LNCaP clone FGC (cell line): ENCODE measurements at regions not wholly inside any gene's neighbourhood (a gene's known extent, or its start where the extent isn't known, plus 50 kb on each side); places are given as distances from the start of the nearest gene placed in this dataset.

Experiments used
- DNase-seq: peaks from one replicate; pipeline ENCODE4 v3.0.0-alpha.2; 2011; ENCODE audit warnings: low read depth
- H3K4me3 ChIP-seq: 2 replicates; pipeline ENCODE4 v1.5.1; 2011; ENCODE audit warnings: mild to moderate bottlenecking, low read depth, low read length, control low read depth
- TF ChIP-seq, protein P1 (sequence below): IDR thresholded peaks from 2 replicates; pipeline ENCODE4 v1.5.1; 2012; ENCODE audit warnings: mild to moderate bottlenecking; ENCODE audit not compliant: control insufficient read depth, insufficient read depth; ENCODE audit errors: extremely low read depth

DNA sequence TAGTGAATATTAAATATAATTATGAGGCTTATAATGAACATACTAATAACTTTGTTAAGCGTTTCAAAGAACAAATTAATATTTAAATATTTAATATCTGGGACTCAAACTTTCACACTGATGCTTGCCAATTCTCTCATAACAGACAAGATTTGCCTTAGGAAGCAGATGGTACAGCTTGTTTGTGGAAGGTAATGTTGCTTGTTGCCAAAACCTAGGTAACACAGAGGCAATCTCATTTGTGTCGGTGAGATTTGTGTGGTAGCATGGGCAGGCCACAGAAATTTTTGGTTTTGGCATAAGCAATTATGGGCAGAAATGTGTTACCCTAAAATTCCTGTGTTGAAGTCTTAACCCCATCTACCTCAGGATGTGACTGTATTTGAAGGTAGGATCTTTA, 114.9 kb upstream of the AFF2 start:
- DNase-seq: no peak
- TF ChIP-seq, protein P1, sequence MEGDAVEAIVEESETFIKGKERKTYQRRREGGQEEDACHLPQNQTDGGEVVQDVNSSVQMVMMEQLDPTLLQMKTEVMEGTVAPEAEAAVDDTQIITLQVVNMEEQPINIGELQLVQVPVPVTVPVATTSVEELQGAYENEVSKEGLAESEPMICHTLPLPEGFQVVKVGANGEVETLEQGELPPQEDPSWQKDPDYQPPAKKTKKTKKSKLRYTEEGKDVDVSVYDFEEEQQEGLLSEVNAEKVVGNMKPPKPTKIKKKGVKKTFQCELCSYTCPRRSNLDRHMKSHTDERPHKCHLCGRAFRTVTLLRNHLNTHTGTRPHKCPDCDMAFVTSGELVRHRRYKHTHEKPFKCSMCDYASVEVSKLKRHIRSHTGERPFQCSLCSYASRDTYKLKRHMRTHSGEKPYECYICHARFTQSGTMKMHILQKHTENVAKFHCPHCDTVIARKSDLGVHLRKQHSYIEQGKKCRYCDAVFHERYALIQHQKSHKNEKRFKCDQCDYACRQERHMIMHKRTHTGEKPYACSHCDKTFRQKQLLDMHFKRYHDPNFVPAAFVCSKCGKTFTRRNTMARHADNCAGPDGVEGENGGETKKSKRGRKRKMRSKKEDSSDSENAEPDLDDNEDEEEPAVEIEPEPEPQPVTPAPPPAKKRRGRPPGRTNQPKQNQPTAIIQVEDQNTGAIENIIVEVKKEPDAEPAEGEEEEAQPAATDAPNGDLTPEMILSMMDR: no peak
- H3K4me3 ChIP-seq: no peak overlapping the region

DNA sequence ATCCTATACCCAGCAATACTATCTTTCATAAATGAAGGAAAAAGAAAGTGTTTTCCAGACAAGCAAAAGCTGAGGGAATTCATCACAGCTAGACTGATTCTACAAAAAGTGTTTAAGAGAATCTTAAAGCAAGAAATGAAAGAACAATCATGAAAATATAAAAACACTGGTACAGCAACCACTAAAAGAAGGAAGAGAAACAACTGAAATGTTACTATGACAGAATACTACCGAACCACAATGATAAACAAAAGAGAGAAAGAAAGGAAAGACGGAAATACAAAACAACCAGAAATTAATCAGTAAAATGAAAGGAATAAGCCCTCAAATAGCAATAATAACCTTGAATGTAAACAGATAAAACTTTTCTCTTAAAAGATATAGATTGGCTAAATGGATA, 110.8 kb upstream of the AFF2 start:
- no peak for DNase-seq
- TF ChIP-seq, protein P1: no peak
- no peak overlapping the region for H3K4me3 ChIP-seq

DNA sequence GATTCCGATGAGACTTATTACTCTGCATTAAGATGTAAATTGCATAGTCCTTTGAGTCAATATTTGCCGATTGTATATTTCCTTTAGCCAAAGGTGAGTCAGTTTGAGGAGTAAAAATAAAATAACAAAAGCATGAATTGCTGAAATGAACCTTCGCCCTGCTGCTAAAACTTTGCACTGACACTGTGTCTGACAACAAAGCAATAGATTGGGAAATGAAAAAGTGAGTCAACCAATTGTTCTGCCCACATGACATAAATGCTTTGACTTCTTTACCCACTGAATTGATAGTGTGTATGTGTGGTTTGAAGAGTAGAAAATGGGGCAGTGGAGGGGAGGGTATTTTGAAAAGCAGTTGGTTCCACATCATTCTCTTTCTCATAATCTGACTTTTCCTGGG, 88.4 kb upstream of the AFF2 start:
- DNase-seq: no peak
- H3K4me3 ChIP-seq: no peak overlapping the region
- TF ChIP-seq, protein P1: no peak

DNA sequence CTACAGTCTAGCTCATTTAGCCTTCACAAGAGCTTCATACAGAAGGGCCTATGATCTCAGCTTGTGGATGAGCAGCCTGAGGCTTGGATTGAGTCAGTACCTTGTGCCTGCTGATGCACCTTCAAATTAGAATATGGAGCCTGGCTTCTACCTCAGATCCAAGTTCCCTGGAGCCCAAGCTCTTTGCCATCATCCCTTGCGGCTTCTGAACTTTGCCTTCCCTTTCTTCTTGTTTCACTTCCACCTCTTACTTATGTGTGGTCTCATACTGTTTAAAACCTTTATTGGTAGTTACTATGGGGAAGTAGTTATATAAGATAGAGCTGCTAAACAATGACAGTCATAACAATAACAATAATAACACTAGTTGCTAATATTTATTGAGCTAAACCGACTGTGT, 84.3 kb upstream of the AFF2 start:
- TF ChIP-seq, protein P1: no peak
- no peak for DNase-seq
- no peak overlapping the region for H3K4me3 ChIP-seq

DNA sequence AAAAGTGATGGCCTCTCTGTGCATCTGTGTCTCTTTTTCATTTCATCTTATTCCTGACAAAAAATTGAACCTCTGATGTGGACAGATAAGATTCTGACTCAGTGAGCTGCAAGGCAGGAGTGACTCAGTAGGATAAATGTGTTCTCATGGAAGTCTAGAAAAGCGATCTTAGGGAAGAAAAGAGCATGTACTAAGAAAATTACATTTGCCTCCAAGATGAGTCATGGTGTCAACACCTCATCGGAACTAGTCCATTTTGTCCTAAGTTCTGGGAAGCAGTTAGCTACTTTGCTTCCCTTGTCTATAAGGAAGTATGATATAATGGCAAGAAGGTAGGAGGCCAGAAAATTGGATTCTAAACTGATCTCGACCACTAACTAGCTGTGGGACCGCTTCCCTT, 83.5 kb upstream of the AFF2 start:
- no peak overlapping the region for H3K4me3 ChIP-seq
- TF ChIP-seq, protein P1: no peak
- no peak for DNase-seq

DNA sequence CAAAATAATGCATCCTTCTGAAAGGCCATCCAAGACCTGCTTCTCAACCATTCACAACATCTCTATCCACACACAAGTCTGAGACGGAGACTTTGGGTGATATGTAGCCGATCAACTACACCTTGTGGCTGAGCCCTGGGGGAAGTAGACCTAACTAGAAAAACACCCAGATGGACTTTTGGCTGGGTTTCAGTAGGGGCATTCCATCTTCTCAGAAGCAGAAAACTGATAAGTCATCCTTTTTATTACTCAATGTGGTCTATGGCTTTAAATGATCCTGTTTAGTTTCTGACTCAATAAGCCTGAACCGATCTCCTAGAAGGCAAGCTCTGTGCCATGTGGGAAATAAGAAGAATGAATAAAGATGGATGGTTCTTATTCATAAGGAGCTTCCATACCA, 82.5 kb upstream of the AFF2 start:
- TF ChIP-seq, protein P1: no peak
- no peak for DNase-seq
- H3K4me3 ChIP-seq: no peak overlapping the region

DNA sequence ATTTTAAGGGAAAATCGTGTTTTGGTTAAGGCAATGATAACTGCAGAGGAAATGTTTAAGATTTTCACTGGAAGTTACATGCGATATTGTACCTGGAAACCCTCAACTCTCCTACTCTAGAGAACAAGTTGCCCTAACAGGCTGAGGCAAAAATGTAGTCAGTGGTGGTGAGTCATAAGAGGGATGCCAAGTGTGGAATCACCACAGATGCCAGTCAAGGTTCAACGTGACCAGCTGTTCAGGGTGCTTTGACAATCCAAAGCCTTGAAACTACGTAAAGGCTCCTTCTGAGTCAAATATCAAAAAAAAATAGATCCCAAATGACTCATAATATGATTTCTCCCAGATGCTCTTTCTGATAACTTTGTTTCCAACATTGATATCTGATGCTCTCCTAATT, 77.9 kb upstream of the AFF2 start:
- DNase-seq: no peak
- no peak overlapping the region for H3K4me3 ChIP-seq
- TF ChIP-seq, protein P1: no peak
